GM12891 (cell line): ENCODE measurements at regions not wholly inside any gene's neighbourhood (a gene's known extent, or its start where the extent isn't known, plus 50 kb on each side); places are given as distances from the start of the nearest gene placed in this dataset.

ENCODE experiments used
- POLR2AphosphoS5 ChIP-seq: IDR thresholded peaks from 2 replicates; pipeline ENCODE4 v1.6.1; 2011; ENCODE audit warnings: low read depth, low read length, control low read depth
- POU2F2 ChIP-seq: IDR thresholded peaks from 2 replicates; pipeline ENCODE4 v1.6.1; 2011; ENCODE audit warnings: low read depth, mild to moderate bottlenecking, control low read depth, low read length, moderate library complexity

- TF ChIP-seq POLR2AphosphoS5 (no peak), POU2F2 (no peak)
These were observed 251.7 kb downstream of the SNX10 start for GRCh38 chr7:26543340-26543739.
